BLaER1 treated with 17β-estradiol and CSF1 and Interleukin-3, amounts not matched to agents 10 nM and 100 nM (cell line): ENCODE measurements at regions not wholly inside any gene's neighbourhood (a gene's known extent, or its start where the extent isn't known, plus 50 kb on each side); places are given as distances from the start of the nearest gene placed in this dataset.

Source experiments
- H3K27ac ChIP-seq, 11 experiments: shearing (Covaris generic); formaldehyde crosslinking; 2 replicates each; pipeline ENCODE4 v1.8.1; 2022
- H3K27me3 ChIP-seq, 11 experiments: shearing (Covaris generic); formaldehyde crosslinking; 2 replicates each; pipeline ENCODE4 v1.8.1; 2022
- H3K36me3 ChIP-seq, 11 experiments: shearing (Covaris generic); formaldehyde crosslinking; 2 replicates each; pipeline ENCODE4 v1.8.1; 2022
- H3K4me1 ChIP-seq, 10 experiments: shearing (Covaris generic); formaldehyde crosslinking; 2 replicates each; pipeline ENCODE4 v1.8.1; 2022
- H3K4me2 ChIP-seq, 11 experiments: shearing (Covaris generic); formaldehyde crosslinking; 2 replicates each; pipeline ENCODE4 v1.8.1; 2022
- H3K4me3 ChIP-seq, 10 experiments: shearing (Covaris generic); formaldehyde crosslinking; 2 replicates each; pipeline ENCODE4 v1.8.1; 2022
- H3K9ac ChIP-seq, 11 experiments: shearing (Covaris generic); formaldehyde crosslinking; 2 replicates each; pipeline ENCODE4 v1.8.1; 2022
- H3K9me3 ChIP-seq, 11 experiments: shearing (Covaris generic); formaldehyde crosslinking; replicated peaks in 1 of 11; 2 replicates each; pipeline ENCODE4 v1.8.1; 2022
- H4K20me1 ChIP-seq, 11 experiments: shearing (Covaris generic); formaldehyde crosslinking; 2 replicates each; pipeline ENCODE4 v1.8.1; 2022
- Cebpa-rat ChIP-seq, 11 experiments: shearing (Covaris generic); IDR thresholded peaks; 2 replicates each; pipeline ENCODE4 v1.8.1; 2022

DNA sequence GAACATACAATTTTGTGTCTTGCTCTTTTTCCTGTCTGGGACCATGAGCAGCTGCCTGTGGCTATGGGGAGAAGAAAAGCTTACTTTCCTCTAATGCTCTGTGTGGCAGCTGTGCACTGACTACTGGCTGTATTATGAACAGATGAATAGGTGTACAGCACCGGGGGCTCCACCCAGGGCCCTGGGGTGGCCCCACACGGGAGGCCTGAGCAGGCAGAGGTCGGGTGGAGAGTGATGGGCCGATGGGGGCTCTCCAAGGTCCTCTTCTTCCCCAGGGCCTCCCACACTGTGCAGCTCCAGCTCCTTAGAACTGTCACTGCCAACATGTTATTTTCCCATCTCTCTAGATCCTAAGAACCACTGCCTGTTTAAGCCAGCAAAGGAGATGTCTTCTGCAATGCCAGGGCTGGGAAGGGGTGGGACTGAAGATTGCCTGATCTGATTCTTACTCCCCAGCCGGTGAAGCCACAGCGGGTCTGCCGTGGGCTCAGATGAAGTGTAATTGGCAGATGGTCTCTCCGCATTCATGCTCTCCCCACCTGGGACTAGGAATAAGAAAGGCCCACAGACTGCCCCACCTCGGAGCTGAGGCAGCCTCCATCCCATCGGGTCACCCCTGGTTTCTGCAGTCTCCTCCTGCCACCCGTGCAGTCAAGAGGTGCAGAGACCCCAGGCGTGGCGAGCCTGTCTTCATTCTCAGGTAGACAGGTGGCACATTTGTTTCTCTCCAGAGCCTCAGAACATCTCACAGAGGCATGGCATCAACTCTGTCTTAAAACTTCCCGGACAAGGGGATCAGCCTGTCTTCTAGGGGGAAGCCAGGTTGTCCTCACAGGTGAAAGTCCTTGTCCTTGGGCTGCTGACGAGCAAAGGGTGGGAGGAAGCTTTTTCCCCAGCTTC, 186.5 kb upstream of the GALNT2 start:
- Histone ChIP-seq H4K20me1 (no peaks in the 10 kb centered on the region), H3K4me1 (peaks cover 9 to 17% (median 13%) of the 10 kb centered on the region in 10 experiments), H3K4me3 (no peak overlapping the region), H3K4me2 (no peak overlapping the region), H3K27ac (no peak overlapping the region), H3K9ac (no peak overlapping the region), H3K36me3 (no peaks in the 10 kb centered on the region), H3K27me3 (no peaks in the 10 kb centered on the region), H3K9me3 (no peaks in the 10 kb centered on the region)
- TF ChIP-seq Cebpa-rat (IDR thresholded peaks at IDR 0.05) = no peak

- Histone ChIP-seq H3K4me2 (peak overlapping the region; percentile 36 to 83 (median 69); a peak in 21 of 22 replicates), H3K9ac (0 out of 22 replicates have a peak overlapping the region, but pooled peaks of 1 of the 11 experiments have one; percentile 5), H4K20me1 (no peaks in the 10 kb centered on the region), H3K9me3 (no peaks in the 10 kb centered on the region), H3K4me3 (no peak overlapping the region), H3K27me3 (no peaks in the 10 kb centered on the region), H3K4me1 (peaks cover 9 to 17% (median 13%) of the 10 kb centered on the region in 10 experiments), H3K27ac (no peak overlapping the region; a peak in 1 of 22 replicates), H3K36me3 (no peaks in the 10 kb centered on the region)
- no peak for TF ChIP-seq Cebpa-rat (IDR thresholded peaks at IDR 0.05)
Observed at GRCh38 chr1:229882621-229883020, 184.4 kb upstream of the GALNT2 start.

- Histone ChIP-seq H3K27me3 (no peaks in the 10 kb centered on the region), H3K27ac (no peak overlapping the region), H3K4me1 (peaks cover 9 to 17% (median 13%) of the 10 kb centered on the region in 10 experiments), H4K20me1 (no peaks in the 10 kb centered on the region), H3K36me3 (no peaks in the 10 kb centered on the region), H3K9me3 (no peaks in the 10 kb centered on the region), H3K4me2 (peak overlapping the region in 8 of 11 experiments; percentile 36 to 83 (median 70); a peak in 14 of 22 replicates), H3K9ac (no peak overlapping the region), H3K4me3 (no peak overlapping the region)
- no peak for TF ChIP-seq Cebpa-rat (IDR thresholded peaks at IDR 0.05)
Observed at GRCh38 chr1:229883504-229884200, 183.4 kb upstream of the GALNT2 start.

GRCh38 chr1:229884765-229885164, 182.3 kb upstream of the GALNT2 start:
- no peaks in the 10 kb centered on the region; a peak in 1 of 22 replicates for H3K9me3 ChIP-seq
- no peak overlapping the region for H3K27ac ChIP-seq
- no peaks in the 10 kb centered on the region for H3K27me3 ChIP-seq
- H3K4me2 ChIP-seq = no peak overlapping the region
- H3K36me3 ChIP-seq = no peaks in the 10 kb centered on the region
- no peak overlapping the region for H3K4me3 ChIP-seq
- peaks cover 9 to 17% (median 13%) of the 10 kb centered on the region in 10 experiments for H3K4me1 ChIP-seq
- H4K20me1 ChIP-seq = no peaks in the 10 kb centered on the region
- H3K9ac ChIP-seq = no peak overlapping the region
- no peak for TF ChIP-seq Cebpa-rat (IDR thresholded peaks at IDR 0.05)

- no peak for TF ChIP-seq Cebpa-rat (IDR thresholded peaks at IDR 0.05)
- Histone ChIP-seq H3K9ac (no peak overlapping the region), H3K9me3 (peaks cover 0 to 7% (median 0%) of the 10 kb centered on the region in 11 experiments; a peak in 4 of 22 replicates), H3K4me2 (no peak overlapping the region), H3K36me3 (no peaks in the 10 kb centered on the region), H4K20me1 (no peaks in the 10 kb centered on the region), H3K27ac (no peak overlapping the region), H3K27me3 (no peaks in the 10 kb centered on the region), H3K4me3 (no peak overlapping the region), H3K4me1 (peaks cover 9 to 17% (median 13%) of the 10 kb centered on the region in 10 experiments)
Observed at GRCh38 chr1:229885568-229886495, 181.2 kb upstream of the GALNT2 start.

DNA sequence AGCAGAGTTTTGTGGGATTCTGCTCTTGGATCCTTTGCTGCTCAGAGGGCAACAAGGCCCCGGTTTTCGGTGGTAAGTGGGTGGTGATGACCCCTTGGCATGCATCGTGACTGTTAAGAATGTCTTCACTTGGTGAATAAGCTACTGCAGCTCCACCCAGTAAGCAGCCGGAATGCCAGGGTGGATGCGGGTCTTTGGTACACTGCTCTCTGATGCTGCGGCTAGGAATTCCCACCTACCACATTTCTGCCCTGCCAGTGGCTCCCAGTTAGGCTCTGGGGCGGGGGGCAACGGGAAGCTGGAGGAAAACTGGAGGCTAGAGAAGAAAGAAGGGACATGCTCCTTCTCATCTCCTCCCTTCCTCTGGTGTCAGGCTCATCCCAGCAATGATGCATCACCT, 180.4 kb upstream of the GALNT2 start:
- H3K27ac ChIP-seq = no peak overlapping the region
- no peak overlapping the region for H3K4me2 ChIP-seq
- peaks cover 9 to 17% (median 13%) of the 10 kb centered on the region in 10 experiments for H3K4me1 ChIP-seq
- H3K27me3 ChIP-seq = no peaks in the 10 kb centered on the region
- no peaks in the 10 kb centered on the region for H4K20me1 ChIP-seq
- H3K36me3 ChIP-seq = no peaks in the 10 kb centered on the region
- no peak overlapping the region for H3K4me3 ChIP-seq
- H3K9me3 ChIP-seq = peaks cover 0 to 7% (median 0%) of the 10 kb centered on the region in 11 experiments; a peak in 5 of 22 replicates
- H3K9ac ChIP-seq = no peak overlapping the region
- TF ChIP-seq Cebpa-rat (IDR thresholded peaks at IDR 0.05) = no peak

GRCh38 chr1:229887043-229887822, 179.8 kb upstream of the GALNT2 start:
- Histone ChIP-seq H4K20me1 (no peaks in the 10 kb centered on the region), H3K4me3 (no peak overlapping the region), H3K4me2 (no peak overlapping the region), H3K36me3 (no peaks in the 10 kb centered on the region), H3K27me3 (no peaks in the 10 kb centered on the region), H3K9me3 (peaks cover 0 to 7% (median 0%) of the 10 kb centered on the region in 11 experiments; a peak in 5 of 22 replicates), H3K9ac (no peak overlapping the region), H3K4me1 (peaks cover 9 to 15% (median 12%) of the 10 kb centered on the region in 10 experiments), H3K27ac (no peak overlapping the region)
- no peak for TF ChIP-seq Cebpa-rat (IDR thresholded peaks at IDR 0.05)

DNA sequence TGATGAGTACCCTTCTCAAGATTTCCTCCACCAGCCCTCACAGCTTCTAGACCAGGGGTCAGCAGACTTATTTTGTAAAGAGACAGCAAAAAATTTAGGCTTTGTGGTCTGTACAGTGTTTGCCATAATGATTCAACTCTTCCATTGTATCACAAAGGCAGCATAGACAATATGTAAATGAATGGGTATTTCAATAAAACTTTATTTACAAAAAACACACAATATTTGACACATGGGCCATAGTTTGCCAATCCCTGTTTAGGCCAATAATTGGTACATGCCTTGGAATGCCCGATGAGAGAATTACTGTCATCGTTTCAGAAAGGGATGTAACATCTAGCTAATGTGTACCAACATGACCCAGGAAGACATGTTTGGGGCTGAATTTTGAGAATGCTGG, 178.9 kb upstream of the GALNT2 start:
- no peak overlapping the region for H3K9ac ChIP-seq
- H3K4me3 ChIP-seq = no peak overlapping the region
- TF ChIP-seq Cebpa-rat (IDR thresholded peaks at IDR 0.05) = no peak
- H3K36me3 ChIP-seq = no peaks in the 10 kb centered on the region
- H3K9me3 ChIP-seq = peaks cover 0 to 7% (median 0%) of the 10 kb centered on the region in 11 experiments; a peak in 5 of 22 replicates
- no peaks in the 10 kb centered on the region for H4K20me1 ChIP-seq
- H3K27ac ChIP-seq = no peak overlapping the region
- peaks cover 1 to 7% (median 4%) of the 10 kb centered on the region in 10 experiments; a peak in 19 of 20 replicates for H3K4me1 ChIP-seq
- no peak overlapping the region for H3K4me2 ChIP-seq
- H3K27me3 ChIP-seq = no peaks in the 10 kb centered on the region
